Mesendoderm (in vitro differentiated cells): ENCODE measurements at regions not wholly inside any gene's neighbourhood (a gene's known extent, or its start where the extent isn't known, plus 50 kb on each side); places are given as distances from the start of the nearest gene placed in this dataset.
"Not testable (repeated sequence)": the region's sequence is repeated elsewhere in the genome, so short reads cannot be mapped to it uniquely, and the experiment has no call there.

Experiments
- DNase-seq: peaks from one replicate; pipeline ENCODE4 v3.0.0; 2013
- H2AK5ac ChIP-seq: 2 replicates; pipeline ENCODE4 v1.6.1; 2013; ENCODE audit warnings: low read length, inconsistent platforms
- H2BK120ac ChIP-seq: 2 replicates; pipeline ENCODE4 v1.6.1; 2013; ENCODE audit warnings: low read depth, mild to moderate bottlenecking, low read length, moderate library complexity, mixed read lengths
- H2BK15ac ChIP-seq: replicated peaks from 2 replicates; pipeline ENCODE4 v1.6.1; 2013; ENCODE audit warnings: low read depth, mild to moderate bottlenecking, moderate library complexity
- H2BK5ac ChIP-seq: 2 replicates; pipeline ENCODE4 v1.6.1; 2013; ENCODE audit warnings: low read length, inconsistent platforms
- H3K18ac ChIP-seq: 2 replicates; pipeline ENCODE4 v1.6.1; 2013; ENCODE audit warnings: mild to moderate bottlenecking, low read length, mixed read lengths
- H3K23ac ChIP-seq: one replicate; pipeline ENCODE4 v1.6.1; 2013; ENCODE audit warnings: low read length
- H3K27ac ChIP-seq: 2 replicates; pipeline ENCODE4 v1.5.1; 2013; ENCODE audit warnings: low read depth, mild to moderate bottlenecking, inconsistent platforms, low read length, moderate library complexity
- H3K27me3 ChIP-seq: 2 replicates; pipeline ENCODE4 v1.6.1; 2013; ENCODE audit warnings: low read length, control low read depth, mild to moderate bottlenecking, inconsistent platforms; ENCODE audit not compliant: insufficient read depth, poor library complexity
- H3K36me3 ChIP-seq: 2 replicates; pipeline ENCODE4 v1.6.1; 2013; ENCODE audit warnings: low read length, inconsistent platforms; ENCODE audit not compliant: control insufficient read depth, insufficient read depth
- H3K4ac ChIP-seq: one replicate; pipeline ENCODE4 v1.6.1; 2013; ENCODE audit warnings: low read depth, mild to moderate bottlenecking, low read length, moderate library complexity
- H3K4me1 ChIP-seq: 2 replicates; pipeline ENCODE4 v1.6.1; 2013; ENCODE audit warnings: low read depth, low read length, inconsistent platforms; ENCODE audit not compliant: control insufficient read depth
- H3K4me2 ChIP-seq: 2 replicates; pipeline ENCODE4 v1.6.1; 2013; ENCODE audit warnings: low read length
- H3K4me3 ChIP-seq: 2 replicates; pipeline ENCODE4 v1.5.1; 2013; ENCODE audit warnings: mild to moderate bottlenecking, low read length
- H3K56ac ChIP-seq: one replicate; pipeline ENCODE4 v1.6.1; 2013; ENCODE audit warnings: low read length
- H3K79me1 ChIP-seq: 2 replicates; pipeline ENCODE4 v1.6.1; 2013; ENCODE audit warnings: low read length, inconsistent platforms
- H3K79me2 ChIP-seq: 2 replicates; pipeline ENCODE4 v1.6.1; 2013; ENCODE audit warnings: mild to moderate bottlenecking, low read length; ENCODE audit not compliant: control insufficient read depth, insufficient read depth
- H3K9ac ChIP-seq: 2 replicates; pipeline ENCODE4 v1.6.1; 2013; ENCODE audit warnings: low read length, inconsistent platforms
- H4K5ac ChIP-seq: one replicate; pipeline ENCODE4 v1.6.1; 2013; ENCODE audit warnings: low read length
- H4K8ac ChIP-seq: one replicate; pipeline ENCODE4 v1.6.1; 2013; ENCODE audit warnings: low read depth, mild to moderate bottlenecking, control low read depth, low read length, moderate library complexity
- WGBS: extraction: QIAGEN DNeasy Blood & Tissue Kit; methylation state at CpG from one replicate; pipeline ENCODE4 v1.1.7; 2013; ENCODE audit warnings: low lambda C conversion rate, missing lambda C conversion rate; ENCODE audit not compliant: insufficient coverage; ENCODE audit errors: extremely low coverage; 5-methylcytosine and 5-hydroxymethylcytosine counted together

DNA sequence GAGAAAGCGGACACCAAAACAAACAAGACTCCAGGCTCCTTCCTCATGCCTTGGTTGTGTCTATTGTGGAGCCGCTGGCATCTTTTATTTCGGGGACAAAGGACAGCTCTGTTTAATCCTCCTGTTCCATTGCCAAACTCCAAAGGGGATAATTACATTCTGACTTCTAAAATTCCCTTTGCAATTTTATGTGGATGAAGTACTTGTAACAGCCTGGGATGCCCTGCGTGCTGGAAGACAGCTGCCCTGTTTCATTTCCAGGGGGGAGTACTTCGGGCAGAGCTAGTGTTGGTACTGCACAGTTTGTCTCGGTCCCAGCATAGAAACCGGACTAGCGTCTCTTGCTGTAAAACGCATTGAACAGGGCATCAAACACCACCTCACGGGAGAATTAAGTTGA is 90.9 kb downstream of the BAMBI start:
- Histone ChIP-seq H3K4ac (no peak overlapping the region), H3K56ac (no peak overlapping the region), H3K4me1 (no peaks in the 10 kb centered on the region), H4K8ac (no peak overlapping the region), H2BK15ac (no peak overlapping the region), H3K27ac (no peak overlapping the region), H3K27me3 (no peaks in the 10 kb centered on the region), H3K23ac (no peak overlapping the region), H3K79me2 (no peaks in the 10 kb centered on the region), H3K79me1 (no peaks in the 10 kb centered on the region), H3K18ac (no peak overlapping the region), H3K4me3 (no peak overlapping the region), H3K4me2 (no peak overlapping the region), H2AK5ac (no peak overlapping the region), H2BK120ac (no peak overlapping the region), H3K36me3 (no peaks in the 10 kb centered on the region), H2BK5ac (no peak overlapping the region), H4K5ac (no peak overlapping the region), H3K9ac (no peak overlapping the region)
- no CpG with 5 or more reads among the region's 10 CpGs for WGBS
- DNase-seq: no peak

DNA sequence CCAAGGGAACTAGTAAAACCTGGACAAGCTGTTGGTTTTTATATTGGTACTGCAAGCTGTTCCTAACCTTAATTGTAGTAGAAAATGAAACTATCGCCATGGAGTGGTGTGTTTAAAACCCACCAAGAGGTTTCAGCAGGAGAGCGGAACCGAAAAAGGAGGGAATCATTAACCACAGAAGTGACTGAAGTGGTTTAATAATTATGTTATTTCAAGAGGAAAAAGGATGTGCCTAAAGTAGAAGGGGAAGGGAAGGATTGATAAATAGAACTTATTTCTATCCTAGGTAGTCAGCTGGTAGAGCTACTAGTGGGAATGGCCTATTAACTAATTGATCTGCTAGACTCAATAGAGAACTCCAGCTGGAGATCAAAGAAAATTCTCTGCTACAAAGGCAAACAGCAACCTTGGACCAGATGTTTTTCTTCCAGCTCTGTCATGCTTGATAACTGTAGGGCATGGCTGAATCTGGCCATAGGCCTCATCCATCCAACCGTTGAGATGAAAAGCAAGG is 91.8 kb downstream of the BAMBI start:
- no peaks in the 10 kb centered on the region for H3K27me3 ChIP-seq
- H3K4me2 ChIP-seq: no peak overlapping the region
- H3K18ac ChIP-seq: no peak overlapping the region
- no CpG with 5 or more reads among the region's 4 CpGs for WGBS
- H3K23ac ChIP-seq: no peak overlapping the region
- no peak overlapping the region for H3K4ac ChIP-seq
- no peak overlapping the region for H3K27ac ChIP-seq
- no peak overlapping the region for H2BK120ac ChIP-seq
- no peak overlapping the region for H3K9ac ChIP-seq
- no peaks in the 10 kb centered on the region for H3K4me1 ChIP-seq
- no peaks in the 10 kb centered on the region for H3K79me2 ChIP-seq
- no peak overlapping the region for H3K56ac ChIP-seq
- no peak overlapping the region for H2BK15ac ChIP-seq
- H4K8ac ChIP-seq: no peak overlapping the region
- H3K36me3 ChIP-seq: no peaks in the 10 kb centered on the region
- H2BK5ac ChIP-seq: no peak overlapping the region
- H2AK5ac ChIP-seq: no peak overlapping the region
- DNase-seq: no peak
- no peaks in the 10 kb centered on the region for H3K79me1 ChIP-seq
- no peak overlapping the region for H4K5ac ChIP-seq
- H3K4me3 ChIP-seq: no peak overlapping the region

DNA sequence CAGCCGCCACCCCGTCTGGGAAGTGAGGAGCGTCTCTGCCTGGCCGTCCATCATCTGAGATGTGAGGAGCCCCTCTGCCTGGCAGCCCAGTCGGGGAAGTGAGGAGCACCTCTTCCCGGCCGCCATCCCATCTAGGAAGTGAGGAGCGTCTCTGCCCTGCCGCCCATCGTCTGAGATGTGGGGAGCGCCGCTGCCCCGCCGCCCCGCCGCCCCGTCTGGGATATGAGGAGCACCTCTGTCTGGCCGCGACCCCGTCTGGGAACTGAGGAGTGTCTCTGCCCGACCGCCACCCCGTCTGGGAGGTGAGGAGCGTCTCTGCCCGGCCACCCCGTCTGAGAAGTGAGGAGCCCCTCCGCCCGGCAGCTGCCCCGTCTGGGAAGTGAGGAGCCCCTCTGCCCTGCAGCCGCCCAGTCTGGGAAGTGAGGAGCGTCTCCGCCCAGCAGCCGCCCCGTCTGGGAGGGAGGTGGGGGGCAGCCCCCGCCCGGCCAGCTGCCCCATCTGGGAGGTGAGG is 94.3 kb downstream of the BAMBI start:
- H3K27me3 ChIP-seq, H3K18ac ChIP-seq, DNase-seq, H3K4me3 ChIP-seq, H3K4me2 ChIP-seq, H4K5ac ChIP-seq, H3K9ac ChIP-seq, H3K4ac ChIP-seq, H2BK5ac ChIP-seq, H3K4me1 ChIP-seq, H3K79me2 ChIP-seq, H3K56ac ChIP-seq, H4K8ac ChIP-seq, H3K27ac ChIP-seq, H3K23ac ChIP-seq, H3K36me3 ChIP-seq, H2AK5ac ChIP-seq, H2BK120ac ChIP-seq, H2BK15ac ChIP-seq, H3K79me1 ChIP-seq: not testable (repeated sequence)
- no CpG with 5 or more reads among the region's 36 CpGs for WGBS

DNA sequence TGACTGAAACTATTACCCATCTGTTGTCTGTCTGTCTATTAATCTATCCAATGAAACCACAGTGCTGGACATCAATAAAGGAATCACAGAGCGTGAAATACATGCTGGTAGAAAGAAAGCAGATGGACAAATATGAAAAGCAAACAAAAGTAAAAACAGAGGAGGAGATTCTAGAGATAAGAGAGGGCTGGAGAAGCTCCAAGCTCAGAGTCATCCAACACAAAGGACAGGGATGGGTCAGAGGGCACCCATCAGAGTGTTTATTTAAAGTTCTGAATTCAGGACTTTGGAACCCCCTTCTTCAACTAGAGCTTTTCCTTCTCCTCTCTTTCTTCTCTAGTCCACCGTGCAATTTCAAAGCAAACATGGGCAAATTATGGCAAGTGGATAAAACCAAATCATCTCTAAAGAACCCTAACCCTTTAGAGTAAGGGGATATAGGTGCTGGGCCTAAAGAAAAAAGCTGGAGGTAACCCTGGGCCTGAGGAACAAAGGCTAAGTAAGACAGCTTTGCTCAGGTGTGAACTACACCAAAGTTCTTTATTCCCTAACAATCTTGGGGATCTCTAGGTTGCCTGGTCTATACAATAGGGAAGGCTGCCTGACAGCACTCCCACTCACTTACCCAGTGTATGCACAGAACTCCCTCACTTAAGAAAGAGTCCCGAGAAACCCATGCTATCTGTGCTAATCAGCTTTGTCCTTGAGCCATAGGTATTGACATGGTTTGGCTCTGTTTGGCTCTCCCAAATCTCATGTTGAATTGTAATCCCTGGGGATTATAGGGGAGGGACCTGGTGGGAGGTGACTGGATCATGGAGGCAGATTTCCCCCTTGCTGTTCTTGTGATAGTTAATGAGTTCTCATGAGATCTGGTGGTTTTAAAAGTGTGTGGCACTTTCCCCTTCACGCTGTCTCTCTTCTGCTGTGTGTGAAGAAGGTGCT is 97.0 kb downstream of the BAMBI start:
- Histone ChIP-seq H2BK120ac (no peak overlapping the region), H2BK5ac (no peak overlapping the region), H4K5ac (no peak overlapping the region), H2AK5ac (no peak overlapping the region), H3K27me3 (no peaks in the 10 kb centered on the region), H3K36me3 (no peaks in the 10 kb centered on the region), H3K23ac (no peak overlapping the region), H3K4me3 (no peak overlapping the region), H3K27ac (no peak overlapping the region), H3K18ac (no peak overlapping the region), H3K4me2 (no peak overlapping the region), H3K79me2 (no peaks in the 10 kb centered on the region), H4K8ac (no peak overlapping the region), H3K9ac (no peak overlapping the region), H2BK15ac (no peak overlapping the region), H3K4me1 (no peaks in the 10 kb centered on the region), H3K79me1 (no peaks in the 10 kb centered on the region), H3K4ac (no peak overlapping the region), H3K56ac (no peak overlapping the region)
- no CpG with 5 or more reads among the region's 4 CpGs for WGBS
- DNase-seq: peak; percentile 79

DNA sequence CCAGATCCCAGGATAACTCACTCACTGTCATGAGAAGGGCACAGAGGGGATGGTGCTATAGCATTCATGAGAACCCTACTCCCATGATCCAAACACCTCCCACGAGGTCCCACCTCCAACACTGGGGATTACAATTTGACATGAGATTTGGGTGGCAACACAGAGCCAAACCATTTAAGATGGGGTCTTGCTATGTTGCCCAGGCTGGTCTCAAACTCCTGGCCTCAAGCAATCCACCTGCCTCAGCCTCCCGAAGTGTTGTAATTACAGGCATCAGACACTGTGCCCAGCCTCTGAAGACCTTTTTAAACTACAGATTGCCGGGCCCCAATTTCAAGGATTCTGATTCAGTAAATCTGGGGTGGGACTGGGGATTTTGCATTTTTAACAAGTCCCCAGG is 98.5 kb downstream of the BAMBI start:
- no peak for DNase-seq
- H2BK120ac ChIP-seq: no peak overlapping the region
- H3K56ac ChIP-seq: no peak overlapping the region
- WGBS: no CpG with 5 or more reads among the region's 3 CpGs
- no peak overlapping the region for H2BK5ac ChIP-seq
- no peak overlapping the region for H2AK5ac ChIP-seq
- no peaks in the 10 kb centered on the region for H3K4me1 ChIP-seq
- no peak overlapping the region for H2BK15ac ChIP-seq
- no peak overlapping the region for H3K27ac ChIP-seq
- no peaks in the 10 kb centered on the region for H3K27me3 ChIP-seq
- no peaks in the 10 kb centered on the region for H3K79me2 ChIP-seq
- no peak overlapping the region for H3K23ac ChIP-seq
- no peak overlapping the region for H3K9ac ChIP-seq
- H3K79me1 ChIP-seq: no peaks in the 10 kb centered on the region
- H4K8ac ChIP-seq: no peak overlapping the region
- no peaks in the 10 kb centered on the region for H3K36me3 ChIP-seq
- H3K4me2 ChIP-seq: no peak overlapping the region
- no peak overlapping the region for H3K18ac ChIP-seq
- H4K5ac ChIP-seq: no peak overlapping the region
- no peak overlapping the region for H3K4me3 ChIP-seq
- no peak overlapping the region for H3K4ac ChIP-seq
